IMR-90 (cell line): ENCODE measurements at regions not wholly inside any gene's neighbourhood (a gene's known extent, or its start where the extent isn't known, plus 50 kb on each side); places are given as distances from the start of the nearest gene placed in this dataset.

ENCODE experiments used
- ATAC-seq: fragments of 200-7000 bp; cut with Tn5 transposase; 2 replicates; pipeline ENCODE4 v1.9.1; 2020; ENCODE audit warnings: low read depth, mild to moderate bottlenecking, moderate library complexity
- BruUV-seq: library from RNA; stranded (reverse); fragments of 400-500 nt; replicated peaks from 2 replicates; lab custom pipeline; 2021; lab: Mats Ljungman, UMichigan
- CTCF ChIA-PET: fragments of 300-600 bp; formaldehyde crosslinking; extraction: SDS; loops from one replicate; lab custom pipeline; 2021; ENCODE audit warnings: antibody characterized with exemption; lab: Yijun Ruan, JAX
- POLR2A ChIA-PET: fragments of 300-600 bp; sonication (Branson Sonifier 250); formaldehyde crosslinking; loops from one replicate; lab custom pipeline; 2022; ENCODE audit warnings: antibody characterized with exemption; ENCODE audit not compliant: unreplicated experiment; lab: Charles Lee
- DNase-seq: peaks from one replicate; pipeline ENCODE4 v3.0.0; 2013
- H2AFZ ChIP-seq: replicated peaks from 2 replicates; pipeline ENCODE3; 2013; ENCODE audit warnings: low read length, mild to moderate bottlenecking; ENCODE audit not compliant: poor library complexity
- H2AK5ac ChIP-seq: 2 replicates; pipeline ENCODE4 v1.6.1; 2013; ENCODE audit warnings: low read depth, low read length, inconsistent platforms
- H2AK9ac ChIP-seq: replicated peaks from 2 replicates; pipeline ENCODE3; 2013; ENCODE audit warnings: mild to moderate bottlenecking, low read depth, low read length, moderate library complexity; ENCODE audit not compliant: poor library complexity
- H2BK120ac ChIP-seq: 2 replicates; pipeline ENCODE4 v1.6.1; 2013; ENCODE audit warnings: low read depth, low read length, inconsistent platforms
- H2BK15ac ChIP-seq: 3 replicates; pipeline ENCODE4 v1.6.1; 2013; ENCODE audit warnings: low read depth, low read length, inconsistent platforms
- H2BK20ac ChIP-seq: 2 replicates; pipeline ENCODE4 v1.6.1; 2013; ENCODE audit warnings: low read depth, mild to moderate bottlenecking, inconsistent platforms, low read length, moderate library complexity
- H2BK5ac ChIP-seq: 2 replicates; pipeline ENCODE4 v1.6.1; 2013; ENCODE audit warnings: mild to moderate bottlenecking, low read depth, low read length, inconsistent platforms; ENCODE audit not compliant: poor library complexity, severe bottlenecking
- H3K14ac ChIP-seq: replicated peaks from 2 replicates; pipeline ENCODE4 v1.6.1; 2013; ENCODE audit warnings: low read depth, low read length, inconsistent platforms
- H3K18ac ChIP-seq: 2 replicates; pipeline ENCODE4 v1.6.1; 2013; ENCODE audit warnings: low read depth, low read length, control low read depth
- H3K23ac ChIP-seq: 2 replicates; pipeline ENCODE4 v1.6.1; 2013; ENCODE audit warnings: low read depth, low read length, inconsistent platforms
- H3K27ac ChIP-seq: 2 replicates; pipeline ENCODE4 v1.5.1; 2013; ENCODE audit warnings: mild to moderate bottlenecking, control low read depth, low read length; ENCODE audit not compliant: insufficient read depth
- H3K27me3 ChIP-seq: 2 replicates; pipeline ENCODE4 v1.6.1; 2013; ENCODE audit warnings: low read length; ENCODE audit not compliant: control insufficient read depth, insufficient read depth
- H3K36me3 ChIP-seq: 2 replicates; pipeline ENCODE4 v1.6.1; 2013; ENCODE audit warnings: low read length, mixed read lengths; ENCODE audit not compliant: control insufficient read depth, insufficient read depth
- H3K4ac ChIP-seq: 2 replicates; pipeline ENCODE4 v1.6.1; 2013; ENCODE audit warnings: low read depth, low read length, inconsistent platforms
- H3K4me1 ChIP-seq: 2 replicates; pipeline ENCODE4 v1.6.1; 2013; ENCODE audit warnings: low read length, mixed read lengths; ENCODE audit not compliant: control insufficient read depth, insufficient read depth
- H3K4me2 ChIP-seq: 2 replicates; pipeline ENCODE4 v1.6.1; 2013; ENCODE audit warnings: low read depth, mild to moderate bottlenecking, control low read depth, low read length, moderate library complexity
- H3K4me3 ChIP-seq: 2 replicates; pipeline ENCODE4 v1.5.1; 2013; ENCODE audit warnings: low read depth, mild to moderate bottlenecking, control low read depth, low read length, moderate library complexity; ENCODE audit not compliant: insufficient read depth
- H3K56ac ChIP-seq: 2 replicates; pipeline ENCODE4 v1.6.1; 2013; ENCODE audit warnings: low read length, inconsistent platforms; ENCODE audit not compliant: insufficient read depth; ENCODE audit errors: extremely low read depth
- H3K79me1 ChIP-seq, 2 experiments: 2 replicates each; pipeline ENCODE4 v1.6.1; 2013; ENCODE audit warnings: low read length in 2 of 2, inconsistent platforms in 1 of 2, low read depth in 1 of 2
- H3K9ac ChIP-seq: 2 replicates; pipeline ENCODE4 v1.6.1; 2013; ENCODE audit warnings: low read depth, low read length, control low read depth
- H3K9me1 ChIP-seq: 2 replicates; pipeline ENCODE4 v1.6.1; 2013; ENCODE audit warnings: low read length, inconsistent platforms; ENCODE audit not compliant: insufficient read depth
- H3K9me3 ChIP-seq: 2 replicates; pipeline ENCODE4 v1.6.1; 2013; ENCODE audit warnings: low read length; ENCODE audit not compliant: control insufficient read depth, insufficient read depth
- H4K20me1 ChIP-seq: 2 replicates; pipeline ENCODE4 v1.6.1; 2013; ENCODE audit warnings: low read length, inconsistent platforms; ENCODE audit not compliant: insufficient read depth
- H4K5ac ChIP-seq: 2 replicates; pipeline ENCODE4 v1.6.1; 2013; ENCODE audit warnings: mild to moderate bottlenecking, low read depth, low read length, control low read depth
- H4K8ac ChIP-seq, 2 experiments: 2 replicates each; pipeline ENCODE4 v1.6.1; 2013; ENCODE audit warnings: low read depth in 2 of 2, low read length in 2 of 2, control low read depth in 1 of 2, inconsistent platforms in 1 of 2
- H4K91ac ChIP-seq: 2 replicates; pipeline ENCODE4 v1.6.1; 2013; ENCODE audit warnings: low read depth, low read length, inconsistent platforms; ENCODE audit not compliant: insufficient read depth
- BHLHE40 ChIP-seq: fragments of 150-350 bp; IDR thresholded peaks from 2 replicates; pipeline ENCODE4 v1.6.1; 2016; ENCODE audit warnings: mild to moderate bottlenecking, low read depth, low read length
- NFE2L2 ChIP-seq: fragments of 150-350 bp; IDR thresholded peaks from 2 replicates; pipeline ENCODE4 v1.6.1; 2016; ENCODE audit warnings: low read depth, mild to moderate bottlenecking, low read length
- WGBS, 2 experiments: methylation state at CpG; one replicate each; pipeline versions ENCODE4 v1.1.5 to v1.1.7; 2013; ENCODE audit warnings: missing lambda C conversion rate in 2 of 2; ENCODE audit not compliant: insufficient read length in 1 of 2; ENCODE audit errors: extremely low coverage in 2 of 2; 5-methylcytosine and 5-hydroxymethylcytosine counted together
- dilution Hi-C: fragments of 300-500 bp; cut with HindIII; formaldehyde crosslinking; loops from one replicate; pipeline ENCODE4 v1.14.3; 2018; ENCODE audit warnings: low sequenced_read_pairs; ENCODE audit not compliant: unreplicated experiment
- in situ Hi-C: fragments of 300-500 bp; cut with MboI; formaldehyde crosslinking; loops from 3 replicates; pipeline ENCODE4 v1.14.3; 2019; ENCODE audit warnings: low sequenced_read_pairs, inconsistent platforms, mixed read lengths
- intact Hi-C: fragments of 100-400 bp; cut with micrococcal nuclease; formaldehyde crosslinking; loops from 2 replicates; pipeline ENCODE4 v1.10.0; 2022

DNA sequence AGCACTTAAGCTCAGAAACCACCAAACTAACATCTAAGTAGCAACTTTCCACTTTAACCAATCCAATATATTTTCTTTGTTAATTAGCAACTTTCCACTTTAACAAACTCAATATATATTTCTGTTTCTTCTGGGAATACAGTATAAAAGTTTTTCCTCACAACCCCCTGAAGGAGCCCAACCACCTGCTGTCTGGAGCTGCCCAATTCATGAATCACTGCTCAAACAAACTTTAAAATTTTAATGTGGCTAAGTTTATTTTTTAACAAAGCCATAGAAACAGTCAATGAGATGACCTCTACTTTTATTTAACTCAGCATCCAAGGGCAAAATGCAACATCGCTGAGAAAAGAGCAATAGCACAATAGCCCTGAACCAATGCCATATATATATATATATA lies 500.1 kb downstream of the EPM2A start:
- ATAC-seq (no peak; the same call in 1 of the 2 replicates), DNase-seq (peak; percentile 20)
- no peak overlapping the region for H2AFZ ChIP-seq
- H3K9ac ChIP-seq, result no peak overlapping the region
- H4K5ac ChIP-seq, result no peak overlapping the region
- in situ Hi-C loops, result no loop called here
- no peak overlapping the region for H4K91ac ChIP-seq
- intact Hi-C loops, result loop anchor here (10.0 kb wide), 1 partner anchor 320 kb away; no protein-coding TSS in a partner anchor
- no peaks in the 10 kb centered on the region for H3K36me3 ChIP-seq
- H3K23ac ChIP-seq, result no peak overlapping the region
- H3K27me3 ChIP-seq, result no peaks in the 10 kb centered on the region
- H2AK5ac ChIP-seq, result no peak overlapping the region
- H3K9me3 ChIP-seq, result no peaks in the 10 kb centered on the region; the same call in 1 of the 2 replicates
- TF ChIP-seq BHLHE40 (no peak), NFE2L2 (no peak)
- no peak overlapping the region for H2AK9ac ChIP-seq
- no peak overlapping the region for H3K18ac ChIP-seq
- no peak overlapping the region for H3K56ac ChIP-seq
- H3K79me1 ChIP-seq, result no peaks in the 10 kb centered on the region
- no peak overlapping the region for H3K4me2 ChIP-seq
- no peak overlapping the region for H3K4ac ChIP-seq
- dilution Hi-C loops, result no loop called here
- no peak overlapping the region for H2BK5ac ChIP-seq
- H3K4me1 ChIP-seq, result no peaks in the 10 kb centered on the region
- no peak overlapping the region for H2BK15ac ChIP-seq
- no peak overlapping the region for H3K27ac ChIP-seq
- WGBS, 2 experiments, result no CpG with 5 or more reads among the region's 1 CpG
- ChIA-PET CTCF (interaction anchor here (0.7 kb wide), 1 partner anchor 584 kb away, joined by 4 read pairs; no protein-coding TSS in a partner anchor), POLR2A (no interaction called here)
- no peaks in the 10 kb centered on the region for H3K9me1 ChIP-seq
- H4K8ac ChIP-seq, result no peak overlapping the region
- no TSS peak for BruUV-seq
- H2BK120ac ChIP-seq, result no peak overlapping the region
- H2BK20ac ChIP-seq, result no peak overlapping the region
- no peak overlapping the region for H3K4me3 ChIP-seq
- no peaks in the 10 kb centered on the region for H4K20me1 ChIP-seq
- no peak overlapping the region for H3K14ac ChIP-seq
